HCT116 (cell line): ENCODE measurements at regions not wholly inside any gene's neighbourhood (a gene's known extent, or its start where the extent isn't known, plus 50 kb on each side); places are given as distances from the start of the nearest gene placed in this dataset.

ENCODE experiments used
- ATAC-seq: fragments of 200-7000 bp; cut with Tn5 transposase; 2 replicates; pipeline ENCODE4 v1.9.1; 2020; ENCODE audit warnings: mild to moderate bottlenecking, moderate library complexity
- BruUV-seq: library from RNA; stranded (reverse); fragments of 400-500 nt; replicated peaks from 2 replicates; lab custom pipeline; 2021; lab: Mats Ljungman, UMichigan
- CTCF ChIA-PET: fragments of 300-600 bp; sonication (Branson Sonifier 250); formaldehyde crosslinking; loops from one replicate; lab custom pipeline; 2021; ENCODE audit warnings: antibody characterized with exemption; lab: Charles Lee
- POLR2A ChIA-PET: fragments of 300-600, 350-600 bp; sonication (Branson Sonifier 250); formaldehyde crosslinking; loops from one replicate; lab custom pipeline; 2021; ENCODE audit warnings: antibody characterized with exemption; lab: Charles Lee
- RAD21 ChIA-PET, 2 experiments: fragments of 300-600 bp; sonication (Branson Sonifier 250); formaldehyde crosslinking; loops; one replicate each; lab custom pipeline; 2023; ENCODE audit warnings: low total read pairs in 2 of 2; ENCODE audit not compliant: uncharacterized antibody in 2 of 2, unreplicated experiment in 2 of 2, low non-redundant PET in 1 of 2; lab: Charles Lee
- DNase-seq: peaks from one replicate; pipeline ENCODE4 v3.0.0-alpha.2; 2010; ENCODE audit warnings: low read depth, low spot score
- H2AFZ ChIP-seq: fragments of 200-600 bp; shearing (Covaris generic), sonication (generic); 2 replicates; pipeline ENCODE4 v1.6.1; 2017; ENCODE audit warnings: low read depth, mixed run types, mixed read lengths, antibody characterized with exemption, low read length; ENCODE audit not compliant: poor library complexity, severe bottlenecking
- H3K27ac ChIP-seq: 2 replicates; pipeline ENCODE4 v1.5.1; 2012; ENCODE audit warnings: low read depth, low read length
- H3K27me3 ChIP-seq: fragments of 200-600 bp; sonication (generic); 2 replicates; pipeline ENCODE4 v1.6.1; 2016; ENCODE audit warnings: mixed run types, low read length, mixed read lengths; ENCODE audit not compliant: insufficient read depth
- H3K36me3 ChIP-seq, 2 experiments: fragments of 200-500 bp in 1 of 2; fragments of 200-600 bp in 1 of 2; sonication (Bioruptor generic) in 1 of 2; sonication (generic) in 1 of 2; 2 replicates each; pipeline versions ENCODE4 v1.5.1 to v1.6.1; 2014 to 2016; ENCODE audit warnings: low read length in 2 of 2, inconsistent platforms in 1 of 2, mixed read lengths in 1 of 2, mixed run types in 1 of 2; ENCODE audit not compliant: insufficient read depth in 2 of 2, control insufficient read depth in 1 of 2
- H3K4me1 ChIP-seq, 2 experiments: fragments of 200-600 bp in 1 of 2; sonication (generic) in 1 of 2; 2 replicates each; pipeline versions ENCODE4 v1.5.1 to v1.6.1; 2012 to 2017; ENCODE audit warnings: low read length in 2 of 2, inconsistent platforms in 1 of 2, mild to moderate bottlenecking in 1 of 2, mixed read lengths in 1 of 2, mixed run types in 1 of 2, moderate library complexity in 1 of 2; ENCODE audit not compliant: insufficient read depth in 2 of 2, control insufficient read depth in 1 of 2
- H3K4me2 ChIP-seq: fragments of 200-600 bp; sonication (generic); 2 replicates; pipeline ENCODE4 v1.6.1; 2017; ENCODE audit warnings: mixed run types, low read length, mixed read lengths
- H3K4me3 ChIP-seq, 2 experiments: fragments of 200-600 bp in 1 of 2; sonication (generic) in 1 of 2; replicated peaks in 1 of 2; 2 replicates each; pipeline ENCODE4 v1.5.1; 2011 to 2016; ENCODE audit warnings: low read length in 2 of 2, control low read depth in 1 of 2, low read depth in 1 of 2, mild to moderate bottlenecking in 1 of 2, mixed read lengths in 1 of 2, mixed run types in 1 of 2
- H3K79me2 ChIP-seq: fragments of 200-600 bp; sonication (generic); 2 replicates; pipeline ENCODE4 v1.6.1; 2017; ENCODE audit warnings: mild to moderate bottlenecking, mixed run types, low read length, moderate library complexity, mixed read lengths; ENCODE audit not compliant: insufficient read depth
- H3K9ac ChIP-seq: fragments of 200-600 bp; sonication (generic); 2 replicates; pipeline ENCODE4 v1.6.1; 2016; ENCODE audit warnings: low read length, mixed read lengths
- H3K9me2 ChIP-seq: fragments of 200-600 bp; sonication (generic), shearing (Covaris generic); 2 replicates; pipeline ENCODE4 v1.6.1; 2017; ENCODE audit warnings: mixed run types, mild to moderate bottlenecking, moderate library complexity; ENCODE audit not compliant: insufficient read depth
- H3K9me3 ChIP-seq, 2 experiments: fragments of 200-500 bp in 1 of 2; fragments of 200-600 bp in 1 of 2; sonication (Bioruptor generic) in 1 of 2; sonication (generic) in 1 of 2; 2 replicates each; pipeline ENCODE4 v1.6.1; 2014 to 2017; ENCODE audit warnings: low read length in 2 of 2, mixed read lengths in 2 of 2, inconsistent platforms in 1 of 2, low read depth in 1 of 2, mild to moderate bottlenecking in 1 of 2, mixed run types in 1 of 2, moderate library complexity in 1 of 2; ENCODE audit not compliant: control insufficient read depth in 1 of 2, insufficient read depth in 1 of 2
- H4K20me1 ChIP-seq: fragments of 200-600 bp; sonication (generic), shearing (Covaris generic); 2 replicates; pipeline ENCODE4 v1.6.1; 2017; ENCODE audit warnings: mixed run types, mild to moderate bottlenecking, moderate library complexity; ENCODE audit not compliant: insufficient read depth
- EGR1 ChIP-seq: IDR thresholded peaks from 2 replicates; pipeline ENCODE4 v1.6.1; 2012; ENCODE audit warnings: low read depth
- EZH2 ChIP-seq: fragments of 200-600 bp; sonication (generic); IDR thresholded peaks from 2 replicates; pipeline ENCODE4 v1.6.1; 2017; ENCODE audit warnings: antibody characterized with exemption, mixed run types
- EZH2phosphoT487 ChIP-seq: fragments of 200-600 bp; IDR thresholded peaks from 2 replicates; pipeline ENCODE4 v1.6.1; 2018; ENCODE audit warnings: antibody characterized with exemption, borderline replicate concordance
- FOSL1 ChIP-seq: IDR thresholded peaks from 2 replicates; pipeline ENCODE4 v1.6.1; 2012; ENCODE audit warnings: low read depth
- JUND ChIP-seq: IDR thresholded peaks from 2 replicates; pipeline ENCODE4 v1.6.1; 2012
- POLR2A ChIP-seq: IDR thresholded peaks from 2 replicates; pipeline ENCODE4 v1.7.0; 2011; ENCODE audit warnings: borderline replicate concordance; ENCODE audit not compliant: insufficient read depth, insufficient read length; ENCODE audit errors: extremely low read depth
- RAD21 ChIP-seq: IDR thresholded peaks from 2 replicates; pipeline ENCODE4 v1.6.1; 2012; ENCODE audit warnings: low read depth, mild to moderate bottlenecking
- SIN3A ChIP-seq: IDR thresholded peaks from 2 replicates; pipeline ENCODE4 v1.6.1; 2012; ENCODE audit warnings: low read depth
- SP1 ChIP-seq: IDR thresholded peaks from 2 replicates; pipeline ENCODE4 v1.6.1; 2012; ENCODE audit warnings: low read depth
- TCF7L2 ChIP-seq: IDR thresholded peaks from 2 replicates; pipeline ENCODE4 v1.7.0; 2011; ENCODE audit warnings: borderline replicate concordance, inconsistent platforms; ENCODE audit not compliant: insufficient read depth, insufficient read length; ENCODE audit errors: extremely low read depth
- YY1 ChIP-seq: IDR thresholded peaks from 2 replicates; pipeline ENCODE4 v1.6.1; 2011; ENCODE audit warnings: low read length, low read depth, moderate library complexity, mild to moderate bottlenecking; ENCODE audit not compliant: insufficient replicate concordance; ENCODE audit errors: extremely low read depth
- ZNF274 ChIP-seq: fragments of 200-500 bp; sonication (Bioruptor generic); IDR thresholded peaks from 2 replicates; pipeline ENCODE4 v1.6.1; 2014; ENCODE audit warnings: mild to moderate bottlenecking, low read depth, low read length, inconsistent platforms
- intact Hi-C: fragments of 100-400 bp; cut with micrococcal nuclease; formaldehyde crosslinking; loops from 2 replicates; pipeline ENCODE4 v1.10.0; 2022
- TF ChIP-seq, protein P1 (sequence below), 3 experiments: fragments of 200-600 bp in 1 of 3; sonication (generic) in 1 of 3; IDR thresholded peaks in 2 of 3; conservative IDR thresholded peaks in 1 of 3; 2 replicates each; pipeline ENCODE4 v1.5.1; 2012 to 2017; ENCODE audit warnings: low read depth in 2 of 3, low read length in 2 of 3, antibody characterized with exemption in 1 of 3, borderline replicate concordance in 1 of 3, control low read depth in 1 of 3, mild to moderate bottlenecking in 1 of 3, mixed read lengths in 1 of 3, mixed run types in 1 of 3, moderate library complexity in 1 of 3; ENCODE audit not compliant: insufficient read depth in 1 of 3
- TF ChIP-seq, protein P2 (sequence below): IDR thresholded peaks from 2 replicates; pipeline ENCODE4 v1.6.1; 2011; ENCODE audit warnings: mild to moderate bottlenecking, low read length, moderate library complexity; ENCODE audit not compliant: insufficient replicate concordance; ENCODE audit errors: extremely low read depth

DNA sequence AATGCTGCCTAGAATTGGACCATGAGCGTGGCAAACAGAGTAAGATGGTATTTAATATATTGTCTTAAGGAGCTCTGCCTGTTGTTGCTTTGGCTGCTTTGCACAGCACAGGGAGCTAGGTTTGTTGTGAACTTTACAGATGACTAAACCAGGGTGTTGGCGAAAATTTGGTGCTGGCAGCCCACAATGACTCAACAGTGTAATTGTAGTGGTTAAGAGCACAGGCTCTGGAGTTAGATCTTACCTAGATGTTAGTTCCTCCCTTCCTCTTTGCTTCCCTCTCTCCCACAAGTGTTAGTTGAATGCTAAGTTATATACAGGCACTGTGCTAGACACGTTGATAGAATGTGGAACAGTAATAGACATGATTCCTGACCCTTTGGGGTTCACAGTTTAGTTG lies 128.9 kb upstream of the TRPC5 start:
- no peak for DNase-seq
- ChIA-PET POLR2A (no interaction called here), RAD21 (no interaction called here), CTCF (no interaction called here)
- H4K20me1 ChIP-seq, result no peaks in the 10 kb centered on the region
- no peaks in the 10 kb centered on the region for H3K27me3 ChIP-seq
- no peak for ATAC-seq
- H3K27ac ChIP-seq, result no peak overlapping the region
- H2AFZ ChIP-seq, result no peak overlapping the region
- no peaks in the 10 kb centered on the region for H3K79me2 ChIP-seq
- TF ChIP-seq POLR2A (no peak), RAD21 (no peak), JUND (no peak), TCF7L2 (no peak), SIN3A (no peak), FOSL1 (no peak), EZH2phosphoT487 (no peak), ZNF274 (no peak), SP1 (no peak), EGR1 (no peak), EZH2 (no peak), YY1 (no peak)
- TF ChIP-seq, protein P1, sequence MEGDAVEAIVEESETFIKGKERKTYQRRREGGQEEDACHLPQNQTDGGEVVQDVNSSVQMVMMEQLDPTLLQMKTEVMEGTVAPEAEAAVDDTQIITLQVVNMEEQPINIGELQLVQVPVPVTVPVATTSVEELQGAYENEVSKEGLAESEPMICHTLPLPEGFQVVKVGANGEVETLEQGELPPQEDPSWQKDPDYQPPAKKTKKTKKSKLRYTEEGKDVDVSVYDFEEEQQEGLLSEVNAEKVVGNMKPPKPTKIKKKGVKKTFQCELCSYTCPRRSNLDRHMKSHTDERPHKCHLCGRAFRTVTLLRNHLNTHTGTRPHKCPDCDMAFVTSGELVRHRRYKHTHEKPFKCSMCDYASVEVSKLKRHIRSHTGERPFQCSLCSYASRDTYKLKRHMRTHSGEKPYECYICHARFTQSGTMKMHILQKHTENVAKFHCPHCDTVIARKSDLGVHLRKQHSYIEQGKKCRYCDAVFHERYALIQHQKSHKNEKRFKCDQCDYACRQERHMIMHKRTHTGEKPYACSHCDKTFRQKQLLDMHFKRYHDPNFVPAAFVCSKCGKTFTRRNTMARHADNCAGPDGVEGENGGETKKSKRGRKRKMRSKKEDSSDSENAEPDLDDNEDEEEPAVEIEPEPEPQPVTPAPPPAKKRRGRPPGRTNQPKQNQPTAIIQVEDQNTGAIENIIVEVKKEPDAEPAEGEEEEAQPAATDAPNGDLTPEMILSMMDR (IDR thresholded peaks at IDR 0.05 in 2 of 3, conservative IDR thresholded peaks at IDR 0.05 in 1 of 3; ENCODE audit: borderline replicate concordance in 1 of 3, insufficient read depth in 1 of 3, low read depth in 2 of 3, low read length in 2 of 3), result no peak
- TF ChIP-seq, protein P2, sequence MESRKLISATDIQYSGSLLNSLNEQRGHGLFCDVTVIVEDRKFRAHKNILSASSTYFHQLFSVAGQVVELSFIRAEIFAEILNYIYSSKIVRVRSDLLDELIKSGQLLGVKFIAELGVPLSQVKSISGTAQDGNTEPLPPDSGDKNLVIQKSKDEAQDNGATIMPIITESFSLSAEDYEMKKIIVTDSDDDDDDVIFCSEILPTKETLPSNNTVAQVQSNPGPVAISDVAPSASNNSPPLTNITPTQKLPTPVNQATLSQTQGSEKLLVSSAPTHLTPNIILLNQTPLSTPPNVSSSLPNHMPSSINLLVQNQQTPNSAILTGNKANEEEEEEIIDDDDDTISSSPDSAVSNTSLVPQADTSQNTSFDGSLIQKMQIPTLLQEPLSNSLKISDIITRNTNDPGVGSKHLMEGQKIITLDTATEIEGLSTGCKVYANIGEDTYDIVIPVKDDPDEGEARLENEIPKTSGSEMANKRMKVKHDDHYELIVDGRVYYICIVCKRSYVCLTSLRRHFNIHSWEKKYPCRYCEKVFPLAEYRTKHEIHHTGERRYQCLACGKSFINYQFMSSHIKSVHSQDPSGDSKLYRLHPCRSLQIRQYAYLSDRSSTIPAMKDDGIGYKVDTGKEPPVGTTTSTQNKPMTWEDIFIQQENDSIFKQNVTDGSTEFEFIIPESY, result no peak
- H3K9me3 ChIP-seq, result no peaks in the 10 kb centered on the region
- H3K9ac ChIP-seq, result no peak overlapping the region
- no peaks in the 10 kb centered on the region for H3K4me1 ChIP-seq
- no peaks in the 10 kb centered on the region for H3K9me2 ChIP-seq
- H3K36me3 ChIP-seq, result no peaks in the 10 kb centered on the region
- intact Hi-C loops, result no loop called here
- no peak overlapping the region for H3K4me2 ChIP-seq
- no peak overlapping the region for H3K4me3 ChIP-seq
- BruUV-seq, result no TSS peak
